Suprapubic skin (tissue), 3 donors: ENCODE measurements at regions not wholly inside any gene's neighbourhood (a gene's known extent, or its start where the extent isn't known, plus 50 kb on each side); places are given as distances from the start of the nearest gene placed in this dataset.

ENCODE experiments used
- CTCF ChIP-seq, 2 donors: fragments of 200-600 bp in 1 of 2; fragments of 450-650 bp in 1 of 2; sonication (generic) in 1 of 2; IDR thresholded peaks; one replicate each; pipeline ENCODE4 v1.5.1; 2016 to 2019; ENCODE audit warnings: antibody characterized with exemption in 2 of 2, mild to moderate bottlenecking in 1 of 2, moderate library complexity in 1 of 2
- POLR2A ChIP-seq, 2 donors: fragments of 450-650 bp; IDR thresholded peaks; one replicate each; pipeline ENCODE4 v1.6.1; 2017; ENCODE audit warnings: antibody characterized with exemption in 2 of 2, mild to moderate bottlenecking in 2 of 2, moderate library complexity in 2 of 2

GRCh38 chr7:47654672-47655298 lies 72.9 kb upstream of the TNS3 start:
- no peak for TF ChIP-seq CTCF (IDR thresholded peaks at IDR 0.05)
- TF ChIP-seq POLR2A (IDR thresholded peaks at IDR 0.05), result no peak
